HepG2 (cell line): ENCODE measurements at regions not wholly inside any gene's neighbourhood (a gene's known extent, or its start where the extent isn't known, plus 50 kb on each side); places are given as distances from the start of the nearest gene placed in this dataset.

ENCODE experiments used
- ATAC-seq: fragments of 200-7000 bp; cut with Tn5 transposase; 3 replicates; pipeline ENCODE4 v1.9.1; 2020; ENCODE audit warnings: mild to moderate bottlenecking, moderate library complexity
- BruUV-seq: library from RNA; stranded (reverse); fragments of 400-500 nt; replicated peaks from 2 replicates; lab custom pipeline; 2021; lab: Mats Ljungman, UMichigan
- CTCF ChIA-PET: fragments of 300-600 bp; formaldehyde crosslinking; extraction: SDS; loops from one replicate; lab custom pipeline; 2021; ENCODE audit warnings: low total read pairs, inconsistent platforms, low intra/inter-chr PET ratio; lab: Yijun Ruan, JAX
- POLR2A ChIA-PET: fragments of 350-600 bp; sonication (Branson Sonifier 250); formaldehyde crosslinking; loops from one replicate; lab custom pipeline; 2020; ENCODE audit warnings: antibody characterized with exemption, inconsistent platforms; lab: Yijun Ruan, JAX
- DNase-seq: peaks from one replicate; pipeline ENCODE4 v3.0.0-alpha.2; 2015; ENCODE audit warnings: low spot score
- FAIRE-seq: peaks from 3 replicates; lab custom pipeline; 2011; peaks lifted over from hg19 to GRCh38; lab: Jason Lieb, UNC
- H2AFZ ChIP-seq: one replicate; pipeline ENCODE4 v1.6.1; 2011; ENCODE audit warnings: low read length, inconsistent platforms
- H3K27ac ChIP-seq: fragments of 300-600 bp; 3 replicates; pipeline ENCODE4 v1.8.0; 2011; ENCODE audit warnings: mixed run types, mild to moderate bottlenecking, mixed read lengths, low read length, inconsistent platforms; ENCODE audit not compliant: insufficient read depth; ENCODE audit errors: extremely low read length
- H3K27me3 ChIP-seq, 2 experiments: fragments of 200-600 bp in 1 of 2; 2 replicates in 1 of 2; 3 replicates in 1 of 2; pipeline versions ENCODE4 v1.6.0 to v1.8.0; 2011; ENCODE audit warnings: low read length in 2 of 2, mild to moderate bottlenecking in 2 of 2, moderate library complexity in 2 of 2, inconsistent platforms in 1 of 2; ENCODE audit not compliant: insufficient read depth in 2 of 2, control insufficient read depth in 1 of 2
- H3K36me3 ChIP-seq, 2 experiments: fragments of 200-600 bp in 1 of 2; replicated peaks in 1 of 2; 2 replicates in 1 of 2; 3 replicates in 1 of 2; pipeline versions ENCODE4 v1.5.1 to v1.8.0; 2011; ENCODE audit warnings: low read length in 2 of 2, inconsistent platforms in 1 of 2; ENCODE audit not compliant: insufficient read depth in 2 of 2, control insufficient read depth in 1 of 2
- H3K4me1 ChIP-seq: 2 replicates; pipeline ENCODE4 v1.5.1; 2012; ENCODE audit warnings: low read length, inconsistent platforms; ENCODE audit not compliant: insufficient read depth
- H3K4me2 ChIP-seq: 2 replicates; pipeline ENCODE4 v1.6.0; 2011; ENCODE audit warnings: low read depth, low read length, inconsistent platforms
- H3K4me3 ChIP-seq, 3 experiments: fragments of 200-600 bp in 1 of 3; sonication (generic), shearing (Covaris generic) in 1 of 3; replicated peaks in 1 of 3; 2 replicates each; pipeline ENCODE4 v1.5.1; 2011 to 2016; ENCODE audit warnings: low read length in 3 of 3, inconsistent platforms in 2 of 3, low read depth in 2 of 3, mild to moderate bottlenecking in 2 of 3, control low read depth in 1 of 3, mixed read lengths in 1 of 3; ENCODE audit not compliant: insufficient read depth in 1 of 3
- H3K79me2 ChIP-seq: one replicate; pipeline ENCODE4 v1.6.1; 2011; ENCODE audit warnings: low read length, inconsistent platforms; ENCODE audit not compliant: insufficient read depth
- H3K9ac ChIP-seq: 2 replicates; pipeline ENCODE4 v1.6.0; 2011; ENCODE audit warnings: mild to moderate bottlenecking, low read depth, low read length, inconsistent platforms; ENCODE audit not compliant: insufficient read depth
- H3K9me3 ChIP-seq: 2 replicates; pipeline ENCODE4 v1.5.1; 2012; ENCODE audit warnings: mild to moderate bottlenecking, low read length
- H4K20me1 ChIP-seq: 2 replicates; pipeline ENCODE4 v1.6.0; 2011; ENCODE audit warnings: inconsistent platforms, mild to moderate bottlenecking, low read length, moderate library complexity; ENCODE audit not compliant: insufficient read depth
- JDP2 ChIP-seq: sonication (generic); formaldehyde crosslinking; IDR thresholded peaks from 2 replicates; pipeline ENCODE4 v1.8.1; 2022; ENCODE audit warnings: missing genetic modification reagents, borderline replicate concordance
- NR1H2 ChIP-seq: sonication (generic); formaldehyde crosslinking; IDR thresholded peaks from 2 replicates; pipeline ENCODE4 v1.8.1; 2022; ENCODE audit warnings: low read depth, missing genetic modification reagents, borderline replicate concordance
- PLSCR1 ChIP-seq: sonication (generic); formaldehyde crosslinking; IDR thresholded peaks from 2 replicates; pipeline ENCODE4 v1.5.0; 2020; ENCODE audit warnings: missing genetic modification reagents, mild to moderate bottlenecking, borderline replicate concordance
- SP4 ChIP-seq: sonication (generic); formaldehyde crosslinking; IDR thresholded peaks from 2 replicates; pipeline ENCODE4 v1.8.1; 2023; ENCODE audit warnings: mild to moderate bottlenecking, missing genetic modification reagents
- ZNF143 ChIP-seq: sonication (generic); formaldehyde crosslinking; IDR thresholded peaks from 2 replicates; pipeline ENCODE4 v1.4.0; 2020; ENCODE audit warnings: missing genetic modification reagents
- ZNF224 ChIP-seq: sonication (generic); formaldehyde crosslinking; IDR thresholded peaks from 2 replicates; pipeline ENCODE4 v1.5.0; 2020; ENCODE audit warnings: mild to moderate bottlenecking, missing genetic modification reagents
- ZNF605 ChIP-seq: sonication (generic); formaldehyde crosslinking; IDR thresholded peaks from 2 replicates; pipeline ENCODE4 v1.8.0; 2022; ENCODE audit warnings: mild to moderate bottlenecking, missing genetic modification reagents
- ZNF616 ChIP-seq: sonication (generic); formaldehyde crosslinking; IDR thresholded peaks from 2 replicates; pipeline ENCODE4 v1.5.0; 2020; ENCODE audit warnings: low read depth, mild to moderate bottlenecking, missing genetic modification reagents
- WGBS: methylation state at CpG from one replicate; pipeline ENCODE4 v1.1.6; 2017; ENCODE audit warnings: low lambda C conversion rate; 5-methylcytosine and 5-hydroxymethylcytosine counted together
- in situ Hi-C: cut with HindIII; loops from 2 replicates; pipeline ENCODE4 v1.10.0; 2017; ENCODE audit warnings: low pct_unique_long_range_greater_than_20kb; ENCODE audit not compliant: extremely low pct_ligation_motif_present
- intact Hi-C: fragments of 100-400 bp; cut with micrococcal nuclease; formaldehyde crosslinking; loops from one replicate; pipeline ENCODE4 v1.10.0; 2022; ENCODE audit not compliant: unreplicated experiment
- TF ChIP-seq, protein P1 (sequence below): sonication (generic); formaldehyde crosslinking; IDR thresholded peaks from 2 replicates; pipeline ENCODE4 v1.5.0; 2020; ENCODE audit warnings: mild to moderate bottlenecking, low read depth, missing genetic modification reagents, borderline replicate concordance
- TF ChIP-seq, protein P2 (sequence below): sonication (generic); formaldehyde crosslinking; IDR thresholded peaks from 2 replicates; pipeline ENCODE4 v1.4.0; 2020; ENCODE audit warnings: missing genetic modification reagents, mild to moderate bottlenecking, borderline replicate concordance

GRCh38 chr18:46261799-46262198 lies 157.6 kb downstream of the HAUS1 start:
- Histone ChIP-seq H4K20me1 (no peaks in the 10 kb centered on the region), H3K9me3 (no peaks in the 10 kb centered on the region), H3K9ac (no peak overlapping the region), H3K79me2 (no peaks in the 10 kb centered on the region), H3K4me1 (no peaks in the 10 kb centered on the region), H3K27ac (no peak overlapping the region), H3K4me3 (no peak overlapping the region), H3K27me3 (no peaks in the 10 kb centered on the region), H2AFZ (no peak overlapping the region), H3K36me3 (peaks cover 3 to 29% of the 10 kb centered on the region in 2 experiments; a peak in 3 of 5 replicates), H3K4me2 (no peak overlapping the region)
- WGBS: 100% methylated on average over 1 of the region's 1 CpG
- BruUV-seq: no TSS peak
- no peak for FAIRE-seq
- CTCF ChIA-PET: no interaction called here
- ATAC-seq: no peak
- in situ Hi-C loops (no loop called here), intact Hi-C loops (no loop called here)
- no peak for DNase-seq
- TF ChIP-seq PLSCR1 (CRISPR knock-in tag): no peak
- TF ChIP-seq, protein P1, sequence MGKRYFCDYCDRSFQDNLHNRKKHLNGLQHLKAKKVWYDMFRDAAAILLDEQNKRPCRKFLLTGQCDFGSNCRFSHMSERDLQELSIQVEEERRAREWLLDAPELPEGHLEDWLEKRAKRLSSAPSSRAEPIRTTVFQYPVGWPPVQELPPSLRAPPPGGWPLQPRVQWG (CRISPR knock-in tag): no peak
- no peak for TF ChIP-seq ZNF605
- TF ChIP-seq ZNF616: no peak
- POLR2A ChIA-PET: no interaction called here

DNA sequence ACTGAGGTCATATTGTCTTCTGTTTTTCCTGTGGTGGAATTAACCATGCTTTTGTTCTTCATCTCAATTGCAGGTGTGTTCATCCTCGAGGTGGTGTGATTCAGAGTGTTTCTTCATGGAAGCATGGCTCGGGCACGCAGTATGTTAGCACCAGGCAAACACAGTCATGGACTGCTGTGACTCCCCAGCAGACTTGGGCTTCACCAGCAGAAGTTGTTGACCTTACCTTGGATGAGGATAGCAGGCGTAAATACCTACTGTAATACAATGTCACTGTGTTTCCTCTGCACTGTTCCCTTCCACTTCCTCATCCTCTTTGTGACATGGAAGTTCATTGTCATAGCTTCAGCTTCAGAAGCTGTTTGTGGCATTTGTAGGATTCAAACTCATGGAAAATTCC lies 158.7 kb downstream of the HAUS1 start:
- H3K4me1 ChIP-seq: no peaks in the 10 kb centered on the region
- no peak overlapping the region for H3K4me3 ChIP-seq
- H3K27ac ChIP-seq: no peak overlapping the region
- peaks cover 5 to 32% of the 10 kb centered on the region in 2 experiments; a peak in 3 of 5 replicates for H3K36me3 ChIP-seq
- in situ Hi-C loops (no loop called here), intact Hi-C loops (no loop called here)
- H3K9me3 ChIP-seq: no peaks in the 10 kb centered on the region
- H3K4me2 ChIP-seq: no peak overlapping the region
- 89% methylated on average over 4 of the region's 4 CpGs for WGBS
- H4K20me1 ChIP-seq: no peaks in the 10 kb centered on the region
- BruUV-seq: no TSS peak
- FAIRE-seq (no peak), DNase-seq (no peak), ATAC-seq (no peak)
- CTCF ChIA-PET: no interaction called here
- no peaks in the 10 kb centered on the region for H3K27me3 ChIP-seq
- H2AFZ ChIP-seq: no peak overlapping the region
- no peaks in the 10 kb centered on the region for H3K79me2 ChIP-seq
- no peak for TF ChIP-seq JDP2 (CRISPR knock-in tag)
- no peak for TF ChIP-seq ZNF224 (CRISPR knock-in tag)
- TF ChIP-seq, protein P2, sequence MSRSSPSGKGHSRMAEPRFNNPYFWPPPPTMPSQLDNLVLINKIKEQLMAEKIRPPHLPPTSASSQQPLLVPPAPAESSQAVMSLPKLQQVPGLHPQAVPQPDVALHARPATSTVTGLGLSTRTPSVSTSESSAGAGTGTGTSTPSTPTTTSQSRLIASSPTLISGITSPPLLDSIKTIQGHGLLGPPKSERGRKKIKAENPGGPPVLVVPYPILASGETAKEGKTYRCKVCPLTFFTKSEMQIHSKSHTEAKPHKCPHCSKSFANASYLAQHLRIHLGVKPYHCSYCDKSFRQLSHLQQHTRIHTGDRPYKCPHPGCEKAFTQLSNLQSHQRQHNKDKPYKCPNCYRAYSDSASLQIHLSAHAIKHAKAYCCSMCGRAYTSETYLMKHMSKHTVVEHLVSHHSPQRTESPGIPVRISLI (CRISPR knock-in tag): no peak
- TF ChIP-seq SP4 (CRISPR knock-in tag): no peak
- TF ChIP-seq ZNF143 (CRISPR knock-in tag): no peak
- TF ChIP-seq NR1H2: no peak
- POLR2A ChIA-PET: no interaction called here
- no peak overlapping the region for H3K9ac ChIP-seq
